DMS114 treated with DMSO at 0.1 percent for 48 hours (cell line): ENCODE measurements at regions not wholly inside any gene's neighbourhood (a gene's known extent, or its start where the extent isn't known, plus 50 kb on each side); places are given as distances from the start of the nearest gene placed in this dataset.
A peak's percentile ranks its signal among the peaks of the same experiment; 100 is the strongest.

ENCODE experiments used
- DNase-seq: peaks from one replicate; lab custom pipeline; 2025; ENCODE audit not compliant: unreplicated experiment; lab: John Stamatoyannopoulos, UW

- DNase-seq = no peak
Measured at GRCh38 chr22:48579043-48579927, 1248.4 kb downstream of the BRD1 start.

GRCh38 chr22:48578138-48579042 is 1249.3 kb downstream of the BRD1 start:
- DNase-seq = no peak

GRCh38 chr22:48577691-48578090 is 1250.0 kb downstream of the BRD1 start:
- DNase-seq = no peak

DNA sequence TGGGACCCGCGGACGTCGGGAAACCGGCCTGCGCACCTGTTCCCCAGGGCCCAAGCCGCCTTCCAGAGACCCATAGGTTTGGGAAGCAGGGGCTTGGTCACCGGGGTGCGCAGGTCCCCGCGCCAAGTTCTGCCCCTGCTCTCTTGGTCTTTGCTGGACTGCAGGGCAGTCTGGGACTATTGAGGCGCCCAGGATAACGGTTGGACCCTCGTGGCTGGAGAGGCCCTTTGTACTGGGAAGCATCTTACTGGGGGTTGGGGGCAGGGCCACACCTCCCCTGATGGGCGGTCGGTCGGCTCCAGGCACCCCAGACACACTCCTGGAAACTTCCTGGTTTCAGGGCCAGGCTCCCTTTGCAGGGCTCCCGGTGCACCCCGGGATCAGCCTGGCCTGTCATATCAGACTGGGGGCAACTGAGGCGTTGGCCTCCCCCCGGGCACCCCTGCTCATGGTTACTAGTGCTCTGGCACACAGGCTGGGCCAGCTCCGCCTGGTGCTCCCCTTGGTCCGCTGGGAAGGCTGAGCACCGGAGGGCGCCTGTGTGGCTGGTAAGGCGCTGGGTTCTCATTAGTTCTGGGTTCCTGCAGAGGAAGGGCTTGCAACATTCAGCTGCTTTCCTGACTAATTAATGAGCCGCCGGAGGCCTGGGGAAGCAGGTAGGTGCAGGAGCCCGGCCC is 1250.5 kb downstream of the BRD1 start:
- DNase-seq = no peak

DNA sequence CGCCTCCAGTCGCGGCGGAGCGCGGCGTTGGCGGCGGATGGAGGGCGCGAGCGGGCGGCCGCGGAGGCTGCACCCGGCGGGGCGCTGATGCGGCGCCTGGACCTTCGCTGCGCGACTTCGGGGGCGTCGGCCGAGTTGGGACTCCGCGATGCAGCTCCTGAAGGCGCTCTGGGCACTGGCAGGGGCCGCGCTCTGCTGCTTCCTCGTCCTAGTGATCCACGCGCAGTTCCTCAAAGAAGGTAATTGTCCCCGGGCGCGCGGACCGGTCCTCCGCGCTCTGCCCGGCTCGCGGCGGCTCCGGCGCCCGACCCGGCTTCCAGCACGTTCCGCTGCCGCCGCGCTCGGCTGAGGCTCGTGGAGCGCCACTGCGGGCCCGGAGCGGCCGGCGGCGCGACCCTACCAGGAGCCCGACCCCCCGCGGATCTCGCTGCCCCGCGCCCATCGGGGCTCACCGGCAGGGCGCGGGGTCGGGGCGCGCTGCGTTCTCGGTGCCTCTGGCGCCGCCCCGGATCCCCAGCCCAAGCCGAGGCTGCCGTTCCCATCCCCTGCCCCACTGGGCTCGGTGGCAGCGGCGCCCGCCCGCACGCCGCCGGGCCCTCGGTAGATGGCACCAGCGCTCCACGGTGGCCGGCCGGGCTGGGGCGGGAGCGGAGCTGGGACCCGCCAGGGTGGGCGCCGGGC is 1251.2 kb downstream of the BRD1 start:
- no peak for DNase-seq

DNA sequence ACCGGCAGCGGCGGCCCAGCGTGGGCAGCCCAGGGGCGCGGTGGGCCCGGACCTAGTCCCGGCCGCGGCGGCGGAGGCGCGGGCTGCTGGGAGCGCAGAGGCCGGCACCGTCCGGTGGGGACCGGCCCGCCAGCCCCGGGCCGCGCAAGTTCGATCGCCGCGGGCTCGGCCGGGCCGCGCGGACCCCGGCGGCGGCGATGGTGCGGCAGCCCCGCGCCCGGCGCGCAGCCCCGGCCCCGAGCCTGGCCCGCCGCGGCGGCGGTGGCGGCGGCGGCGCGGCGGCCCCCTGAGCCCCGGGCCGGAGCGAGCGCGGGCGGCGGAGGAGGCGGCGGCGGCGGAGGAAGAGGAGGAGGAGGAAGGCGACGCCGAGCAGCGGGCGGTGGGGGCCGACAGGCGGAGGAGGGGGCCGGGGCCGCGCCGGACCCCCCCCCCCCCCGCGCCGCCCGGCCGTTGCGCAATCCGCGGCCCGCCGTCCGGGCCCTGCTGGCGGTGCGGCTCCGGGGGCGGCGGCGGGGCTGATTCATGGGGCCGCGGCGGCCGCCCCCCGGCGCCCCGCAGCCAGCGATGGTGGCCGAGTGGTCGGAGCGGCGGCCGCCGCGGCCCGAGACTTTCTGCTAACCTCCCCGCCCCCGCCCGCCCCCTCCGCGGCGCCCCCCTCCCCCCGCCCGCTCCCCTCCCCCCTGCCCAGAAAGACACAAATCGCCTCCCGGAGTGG is 1251.9 kb downstream of the BRD1 start:
- no peak for DNase-seq

DNA sequence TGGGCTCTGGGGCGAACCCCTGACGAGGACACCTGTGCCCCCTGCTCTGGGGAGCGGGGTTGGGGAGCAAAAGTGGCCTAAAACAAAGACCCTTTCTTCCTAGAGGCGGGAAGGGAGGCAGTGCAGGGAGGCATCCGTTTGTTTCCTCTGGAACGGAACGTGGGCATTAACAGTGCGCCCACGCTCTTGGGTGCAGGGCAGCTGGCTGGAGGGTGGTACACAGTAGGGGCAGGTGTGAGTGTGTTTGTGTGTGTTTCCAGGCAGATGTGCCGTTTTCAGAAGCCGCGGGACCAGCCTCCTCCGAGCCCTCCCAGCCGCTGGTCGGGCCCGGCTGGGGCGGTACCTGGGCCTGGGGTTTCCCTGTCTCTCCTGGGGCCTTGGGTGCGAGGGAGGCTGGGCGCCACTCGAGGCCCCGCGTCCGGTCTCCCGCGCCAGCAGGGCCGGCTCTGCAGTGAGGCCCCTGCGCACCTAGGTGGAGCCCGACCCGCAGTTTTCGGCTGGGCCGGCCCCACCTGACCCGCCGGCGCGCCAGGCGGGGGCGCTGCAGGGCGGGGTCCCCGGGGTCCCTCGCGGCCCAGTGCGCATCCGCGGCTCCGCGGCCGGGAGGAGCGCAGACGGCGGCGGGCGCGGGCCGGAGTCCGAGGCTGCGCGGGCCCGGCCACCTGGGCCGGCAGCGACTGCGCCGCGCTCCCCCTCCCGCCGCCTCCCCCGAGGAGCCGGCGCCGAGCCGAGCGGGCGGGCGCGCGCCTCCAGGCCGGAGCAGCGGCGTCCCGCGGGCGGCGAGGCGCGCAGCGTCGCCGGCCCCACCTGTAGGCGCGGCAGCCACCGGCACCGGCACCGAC is 1252.7 kb downstream of the BRD1 start:
- DNase-seq = peak; percentile 42

DNA sequence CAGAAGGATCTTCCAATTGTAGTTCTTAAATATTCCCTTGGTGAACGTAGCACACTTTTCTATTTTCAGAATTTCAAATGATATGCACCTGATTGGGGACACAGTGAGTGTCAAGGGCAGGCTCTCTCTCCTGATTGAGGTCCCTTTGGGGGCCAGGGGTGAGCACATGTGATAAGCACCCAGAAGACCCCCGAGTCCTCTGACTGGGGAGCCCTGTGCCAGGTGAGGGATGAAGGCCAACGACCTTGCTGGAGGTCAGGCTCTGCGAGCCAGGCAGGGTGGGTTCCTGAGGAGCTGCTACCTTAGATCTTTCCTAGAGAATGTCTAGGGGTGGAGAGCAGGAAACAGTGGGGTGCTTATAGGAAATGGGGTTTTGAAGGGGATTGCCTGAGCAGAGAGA is 1253.9 kb downstream of the BRD1 start:
- DNase-seq = no peak

- DNase-seq = no peak
Measured at GRCh38 chr22:48572951-48573350, 1254.7 kb downstream of the BRD1 start.

- DNase-seq = no peak
Measured at GRCh38 chr22:48570912-48571311, 1256.8 kb downstream of the BRD1 start.

DNA sequence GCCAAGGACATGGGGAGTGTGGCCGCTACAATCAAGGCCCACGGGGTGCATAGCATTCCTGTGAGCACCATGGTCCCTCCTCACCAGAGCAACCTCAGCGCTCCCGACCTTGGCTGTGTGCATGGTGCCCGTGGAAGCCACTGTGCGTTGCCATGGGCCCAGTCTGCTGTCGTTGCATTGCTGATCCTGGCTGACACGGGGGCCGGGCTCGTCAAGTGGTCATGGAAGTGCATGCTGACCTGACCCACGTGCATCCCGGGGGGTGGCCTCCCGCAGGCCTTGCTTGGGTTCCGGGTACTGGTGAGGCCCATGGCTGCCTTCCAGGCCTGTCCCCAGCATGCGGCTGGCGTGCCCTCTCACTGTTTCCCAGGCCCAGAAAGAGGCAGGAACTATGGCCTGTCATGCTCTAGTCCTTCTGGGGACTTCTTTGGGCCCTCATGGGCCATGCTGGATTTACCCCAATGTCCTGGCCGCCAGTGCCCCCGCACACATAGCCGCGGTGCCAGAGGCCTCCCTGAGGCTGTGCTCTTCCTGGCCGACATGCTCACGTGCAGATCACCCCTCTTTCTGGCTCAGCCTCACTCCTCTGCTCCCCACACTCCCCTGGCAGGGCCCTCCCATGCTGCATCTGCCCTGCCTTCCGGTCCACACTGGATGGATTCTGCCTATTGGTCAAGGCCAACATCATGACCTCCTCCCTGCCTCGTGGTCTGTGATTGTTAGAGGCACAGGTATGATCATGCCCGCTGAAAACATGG is 1258.0 kb downstream of the BRD1 start:
- no peak for DNase-seq

DNA sequence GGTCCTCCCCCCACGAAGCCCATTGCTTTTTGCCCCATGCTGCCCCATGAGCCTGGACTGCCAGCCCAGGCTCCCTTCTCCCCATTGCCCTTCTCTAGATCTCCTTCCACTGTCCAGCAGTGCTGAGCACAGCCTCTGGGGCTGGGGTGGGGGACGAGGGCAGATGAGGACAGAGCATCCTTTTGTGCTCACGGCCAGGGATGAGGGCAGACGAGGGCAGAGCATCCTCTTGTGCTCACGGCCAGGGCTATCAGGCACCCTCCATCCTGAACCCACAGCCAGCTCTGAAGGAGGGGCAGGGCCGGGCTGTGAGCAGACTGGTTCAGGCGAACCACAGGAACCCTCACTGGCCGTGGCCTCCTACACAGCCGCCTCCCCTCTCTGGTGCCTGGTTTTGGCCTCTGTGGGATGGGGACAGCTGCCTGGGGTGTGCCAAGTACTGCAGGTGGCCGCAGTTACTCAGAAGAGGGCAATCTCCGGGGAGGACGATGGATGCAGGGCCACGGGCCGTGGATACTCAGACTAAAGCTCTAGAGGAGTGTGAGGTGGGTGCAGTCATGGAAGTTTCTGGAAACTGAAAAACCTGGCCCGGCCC is 1258.8 kb downstream of the BRD1 start:
- DNase-seq = no peak

DNA sequence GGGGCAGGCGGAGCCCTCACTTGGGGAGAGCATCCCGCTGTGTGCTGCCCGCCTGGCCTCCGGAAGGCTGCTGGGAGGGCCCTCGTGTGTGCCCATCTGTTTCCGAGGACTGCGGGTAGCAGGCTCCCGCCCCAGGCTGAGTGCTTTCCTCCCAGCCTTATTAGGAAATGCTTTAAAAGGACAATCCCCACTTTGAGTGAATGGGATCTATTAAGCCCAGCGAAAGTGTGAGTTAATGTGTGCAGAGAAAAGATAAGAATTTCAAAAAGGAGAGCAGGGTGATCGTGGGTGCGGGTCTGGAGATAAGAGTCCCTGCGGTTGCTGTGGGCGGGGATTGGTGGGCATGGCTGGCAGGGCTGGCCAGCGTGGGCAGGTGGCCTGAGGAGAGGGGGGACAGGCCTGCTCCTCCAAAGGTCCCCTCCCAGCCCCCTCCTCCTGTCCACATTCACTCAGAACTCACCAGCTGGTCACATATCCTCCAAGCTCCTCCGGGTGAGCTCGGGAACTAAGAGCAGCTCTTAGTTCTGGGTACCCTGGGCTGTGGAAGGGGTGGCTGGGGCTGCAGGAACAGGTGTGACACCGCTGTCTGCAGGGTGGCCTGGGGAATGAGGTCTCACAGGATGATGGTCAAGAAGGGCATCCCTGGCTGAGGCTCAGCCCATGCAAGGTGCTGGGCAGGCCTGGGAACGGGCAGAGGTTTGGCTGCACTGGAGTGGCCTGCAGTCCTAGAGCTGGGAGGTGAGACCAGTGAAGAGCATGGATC is 1260.3 kb downstream of the BRD1 start:
- no peak for DNase-seq

DNA sequence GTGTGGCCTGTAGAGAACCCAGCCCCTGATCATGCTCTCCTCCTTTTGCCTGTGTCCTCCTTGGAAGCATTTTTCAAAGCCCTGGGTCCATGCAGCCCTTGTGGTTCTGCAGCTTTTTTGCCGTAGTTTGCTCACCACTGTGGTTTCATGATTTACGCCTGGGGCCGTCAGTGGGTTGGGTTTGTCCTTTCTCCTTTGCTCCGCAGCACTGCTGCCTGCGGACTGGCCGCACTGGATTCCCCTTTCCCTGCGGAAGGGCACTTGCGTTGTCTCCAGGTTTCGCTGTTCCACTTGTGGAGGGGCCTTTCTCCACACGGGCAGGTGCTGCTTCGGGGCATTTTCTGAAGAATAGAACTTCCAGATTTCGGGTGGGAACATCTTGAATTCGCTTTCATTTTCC is 1260.9 kb downstream of the BRD1 start:
- DNase-seq = no peak

DNA sequence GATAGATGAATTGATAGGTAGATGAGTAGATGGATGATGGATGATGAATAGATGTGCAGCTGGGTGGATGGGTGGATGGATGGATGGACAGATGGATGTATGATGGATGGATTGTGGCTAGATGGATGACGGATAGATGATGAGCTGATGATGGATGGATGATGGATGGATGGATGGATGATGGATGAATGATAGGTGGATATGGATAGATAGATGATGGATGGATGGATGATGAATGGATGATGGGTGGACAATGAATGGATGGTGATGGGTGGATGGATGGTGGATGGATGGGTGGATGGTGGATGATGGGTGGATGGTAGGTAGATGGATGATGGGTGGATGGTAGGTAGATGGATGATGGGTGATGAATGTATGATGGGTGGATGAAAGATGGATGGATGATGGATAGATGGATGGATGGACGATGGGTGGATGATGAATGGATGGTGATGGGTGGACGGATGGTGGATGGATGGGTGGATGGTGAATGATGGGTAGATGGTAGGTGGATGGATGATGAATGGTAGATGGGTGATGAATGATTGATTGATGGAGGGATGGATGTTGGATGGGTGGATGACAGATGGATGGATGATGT is 1261.7 kb downstream of the BRD1 start:
- no peak for DNase-seq

- no peak for DNase-seq
Measured at GRCh38 chr22:48564995-48565394, 1262.7 kb downstream of the BRD1 start.

- no peak for DNase-seq
Measured at GRCh38 chr22:48563966-48564330, 1263.7 kb downstream of the BRD1 start.
